SK-N-SH treated with all-trans-retinoic acid at 6 μM for 48 hours (cell line): ENCODE measurements at regions not wholly inside any gene's neighbourhood (a gene's known extent, or its start where the extent isn't known, plus 50 kb on each side); places are given as distances from the start of the nearest gene placed in this dataset.

Source experiments
- ARNTL ChIP-seq: fragments of 450-650 bp; formaldehyde crosslinking; IDR thresholded peaks from 2 replicates; pipeline ENCODE4 v1.5.0; 2020; ENCODE audit warnings: low read depth, mild to moderate bottlenecking, moderate library complexity, borderline replicate concordance
- CREB5 ChIP-seq: fragments of 250-450 bp; sonication (Bioruptor Pico); IDR thresholded peaks from 2 replicates; pipeline ENCODE4 v1.5.1; 2020; ENCODE audit warnings: low read depth, mild to moderate bottlenecking, moderate library complexity
- CSDC2 ChIP-seq: fragments of 250-450 bp; sonication (Bioruptor Pico); IDR thresholded peaks from 2 replicates; pipeline ENCODE4 v1.5.0; 2020; ENCODE audit warnings: mild to moderate bottlenecking, moderate library complexity
- GLIS3 ChIP-seq: fragments of 250-450 bp; sonication (Bioruptor Pico); IDR thresholded peaks from 2 replicates; pipeline ENCODE4 v1.5.0; 2020; ENCODE audit warnings: mild to moderate bottlenecking, moderate library complexity
- ISL1 ChIP-seq: fragments of 250-450 bp; sonication (Bioruptor Pico); IDR thresholded peaks from 2 replicates; pipeline ENCODE4 v2.1.2; 2022; ENCODE audit warnings: mild to moderate bottlenecking, moderate library complexity
- PATZ1 ChIP-seq: fragments of 250-450 bp; sonication (Bioruptor Pico); IDR thresholded peaks from 2 replicates; pipeline ENCODE4 v1.8.0; 2020; ENCODE audit warnings: mild to moderate bottlenecking, moderate library complexity, borderline replicate concordance
- POU6F1 ChIP-seq: fragments of 250-450 bp; sonication (Bioruptor Pico); IDR thresholded peaks from 2 replicates; pipeline ENCODE4 v1.8.0; 2021; ENCODE audit warnings: low read depth, mild to moderate bottlenecking, moderate library complexity, borderline replicate concordance
- PPARA ChIP-seq: fragments of 250-450 bp; sonication (Bioruptor Pico); IDR thresholded peaks from 2 replicates; pipeline ENCODE4 v1.5.0; 2020; ENCODE audit warnings: mild to moderate bottlenecking, borderline replicate concordance
- TCF4 ChIP-seq: fragments of 250-450 bp; sonication (Bioruptor Pico); IDR thresholded peaks from 2 replicates; pipeline ENCODE4 v1.8.0; 2021; ENCODE audit warnings: mild to moderate bottlenecking, moderate library complexity, borderline replicate concordance
- ZFP3 ChIP-seq: fragments of 250-450 bp; sonication (Bioruptor Pico); IDR thresholded peaks from 2 replicates; pipeline ENCODE4 v1.5.0; 2020; ENCODE audit warnings: mild to moderate bottlenecking, moderate library complexity
- ZFP30 ChIP-seq: fragments of 450-650 bp; formaldehyde crosslinking; IDR thresholded peaks from 2 replicates; pipeline ENCODE4 v1.5.0; 2022; ENCODE audit warnings: mild to moderate bottlenecking, moderate library complexity
- ZNF70 ChIP-seq: fragments of 450-650 bp; formaldehyde crosslinking; IDR thresholded peaks from 2 replicates; pipeline ENCODE4 v1.5.0; 2020; ENCODE audit warnings: mild to moderate bottlenecking, moderate library complexity
- ZNF8 ChIP-seq: fragments of 450-650 bp; formaldehyde crosslinking; IDR thresholded peaks from 2 replicates; pipeline ENCODE4 v1.5.0; 2020; ENCODE audit warnings: mild to moderate bottlenecking, moderate library complexity

- TF ChIP-seq TCF4 = no peak
- TF ChIP-seq ZFP3 (CRISPR knock-in tag) = no peak
- TF ChIP-seq ZFP30 = no peak
- no peak for TF ChIP-seq ZNF8 (CRISPR knock-in tag)
- TF ChIP-seq GLIS3 (CRISPR knock-in tag) = no peak
- TF ChIP-seq CREB5 (CRISPR knock-in tag) = no peak
- TF ChIP-seq ARNTL (CRISPR knock-in tag) = no peak
- TF ChIP-seq PATZ1 = no peak
- no peak for TF ChIP-seq POU6F1 (CRISPR knock-in tag)
- TF ChIP-seq PPARA (CRISPR knock-in tag) = no peak
- no peak for TF ChIP-seq ISL1
- TF ChIP-seq ZNF70 (CRISPR knock-in tag) = no peak
- TF ChIP-seq CSDC2 (CRISPR knock-in tag) = no peak
Measured at GRCh38 chr6:15871276-15871675, 208.4 kb upstream of the DTNBP1 start.
